Activated CD8-positive, alpha-beta T cell treated with anti-CD3 and anti-CD28 coated beads, Interleukin-2, amount 10 ng/mL, durations not matched to agents 7 days and 5 days (primary cell): ENCODE measurements at regions not wholly inside any gene's neighbourhood (a gene's known extent, or its start where the extent isn't known, plus 50 kb on each side); places are given as distances from the start of the nearest gene placed in this dataset.

Experiments used
- ATAC-seq: fragments of 150-1000 bp; cut with Tn5 transposase; one replicate; pipeline ENCODE4 v1.10.0; 2021; ENCODE audit warnings: moderate library complexity
- CTCF ChIA-PET: fragments of 350-600 bp; sonication (Branson Sonifier 250); formaldehyde crosslinking; loops from one replicate; lab custom pipeline; 2021; ENCODE audit warnings: antibody characterized with exemption; lab: Charles Lee
- POLR2A ChIA-PET: fragments of 350-600 bp; sonication (Branson Sonifier 250); formaldehyde crosslinking; loops from one replicate; lab custom pipeline; 2021; ENCODE audit warnings: antibody characterized with exemption; lab: Charles Lee
- DNase-seq: peaks from one replicate; pipeline ENCODE4 v3.0.0-alpha.2; 2020
- H3K27ac Mint-ChIP-seq: one replicate; pipeline ENCODE4 v1.8.0; 2021; ENCODE audit warnings: mild to moderate bottlenecking, mixed read lengths
- H3K27me3 Mint-ChIP-seq: one replicate; pipeline ENCODE4 v1.8.0; 2021; ENCODE audit warnings: low read depth, mixed read lengths
- H3K36me3 Mint-ChIP-seq: one replicate; pipeline ENCODE4 v1.8.0; 2021; ENCODE audit warnings: low read depth, mixed read lengths
- H3K4me1 Mint-ChIP-seq: one replicate; pipeline ENCODE4 v1.8.0; 2021; ENCODE audit warnings: low read depth, mixed read lengths
- H3K4me3 Mint-ChIP-seq: one replicate; pipeline ENCODE4 v1.8.0; 2021; ENCODE audit warnings: mild to moderate bottlenecking, mixed read lengths
- H3K9me3 Mint-ChIP-seq: one replicate; pipeline ENCODE4 v1.8.0; 2022; ENCODE audit warnings: mixed read lengths; ENCODE audit not compliant: insufficient read depth

DNA sequence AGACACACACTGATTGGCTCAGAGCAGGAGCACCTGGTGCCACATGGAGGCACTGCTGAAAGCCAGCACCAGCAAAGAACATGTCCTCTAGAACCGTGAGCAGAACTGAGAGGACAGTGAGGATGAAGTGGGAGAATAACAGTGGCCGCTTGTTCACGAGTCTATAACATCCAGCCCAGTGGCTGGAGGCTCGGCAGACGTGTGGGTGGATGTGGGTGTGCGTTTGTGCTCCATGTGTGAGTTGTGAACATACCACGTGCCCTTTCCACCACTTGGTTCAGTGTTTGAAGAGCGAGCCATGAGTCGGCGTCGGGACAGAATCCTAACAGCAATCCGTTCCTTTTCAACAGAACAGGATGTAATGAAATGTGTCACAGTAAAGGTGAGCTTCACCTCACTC, 113.0 kb downstream of the SOX1 start:
- ATAC-seq (no peak), DNase-seq (no peak)
- H3K27me3 Mint-ChIP-seq, result no peaks in the 10 kb centered on the region
- POLR2A ChIA-PET, result no interaction called here
- CTCF ChIA-PET, result no interaction called here
- H3K36me3 Mint-ChIP-seq, result no peaks in the 10 kb centered on the region
- H3K27ac Mint-ChIP-seq, result no peak overlapping the region
- H3K9me3 Mint-ChIP-seq, result no peaks in the 10 kb centered on the region
- H3K4me3 Mint-ChIP-seq, result no peak overlapping the region
- H3K4me1 Mint-ChIP-seq, result no peaks in the 10 kb centered on the region

DNA sequence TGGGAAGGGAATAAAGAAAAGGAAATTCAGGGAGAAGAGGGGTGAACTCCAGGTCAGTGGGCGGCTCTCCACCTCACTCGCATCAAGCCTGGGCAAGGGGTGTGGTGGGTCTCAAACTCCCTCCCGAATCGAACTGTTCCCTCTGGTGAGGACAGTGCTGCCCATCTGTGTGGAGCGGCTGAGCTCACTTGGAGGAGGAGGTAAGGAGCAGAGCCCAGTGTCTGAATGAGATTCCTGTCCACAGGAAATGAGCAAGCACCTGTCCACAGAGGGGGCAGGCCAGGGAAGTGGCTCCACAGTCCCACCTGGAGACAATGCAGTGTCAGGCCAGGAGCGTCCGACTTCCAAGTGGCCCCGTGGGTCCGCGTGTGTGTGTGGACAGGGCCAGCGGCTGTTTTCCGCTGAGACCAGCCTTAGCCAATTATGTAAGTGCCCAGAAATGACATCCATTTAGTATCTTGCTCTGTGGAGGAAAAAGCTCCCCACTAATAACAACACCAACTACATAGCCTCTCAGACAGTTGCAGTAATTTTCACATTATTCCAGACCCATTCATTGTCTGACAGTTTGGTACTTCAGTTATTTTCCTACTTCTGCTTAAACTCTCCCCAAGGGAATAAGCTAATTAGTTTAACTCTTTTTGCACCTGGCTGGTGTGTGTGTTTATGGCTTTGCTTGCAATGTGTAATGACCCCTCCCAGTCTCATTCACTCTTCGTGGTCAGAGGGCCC, 114.6 kb downstream of the SOX1 start:
- Mint-ChIP-seq H3K27ac (no peak overlapping the region), H3K4me3 (no peak overlapping the region), H3K27me3 (no peaks in the 10 kb centered on the region), H3K4me1 (no peaks in the 10 kb centered on the region), H3K36me3 (no peaks in the 10 kb centered on the region), H3K9me3 (no peaks in the 10 kb centered on the region)
- CTCF ChIA-PET, result no interaction called here
- POLR2A ChIA-PET, result no interaction called here
- DNase-seq, result no peak
- ATAC-seq, result no peak

DNA sequence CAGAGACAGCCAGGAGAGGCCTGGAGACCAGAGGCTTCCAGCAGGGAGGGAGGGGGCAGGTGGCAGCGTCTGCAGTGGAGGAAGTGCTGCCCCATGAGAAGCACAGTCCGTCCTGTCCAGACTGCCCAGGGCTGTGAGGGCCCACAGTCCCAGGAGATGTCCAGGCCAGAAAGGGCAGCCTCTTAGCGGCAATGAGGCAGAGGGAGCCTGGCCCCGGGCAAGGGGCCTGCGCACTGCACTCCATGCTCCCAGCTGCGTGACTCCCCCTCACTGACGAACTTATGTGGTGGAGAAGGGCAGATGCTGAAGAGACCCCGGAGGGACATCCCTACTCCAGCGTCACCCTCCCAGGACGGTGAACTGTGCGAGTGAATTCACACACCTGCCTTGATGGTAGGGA, 115.3 kb downstream of the SOX1 start:
- Mint-ChIP-seq H3K27ac (no peak overlapping the region), H3K9me3 (no peaks in the 10 kb centered on the region), H3K27me3 (no peaks in the 10 kb centered on the region), H3K4me3 (no peak overlapping the region), H3K4me1 (no peaks in the 10 kb centered on the region), H3K36me3 (no peaks in the 10 kb centered on the region)
- POLR2A ChIA-PET, result no interaction called here
- CTCF ChIA-PET, result no interaction called here
- no peak for ATAC-seq
- no peak for DNase-seq

DNA sequence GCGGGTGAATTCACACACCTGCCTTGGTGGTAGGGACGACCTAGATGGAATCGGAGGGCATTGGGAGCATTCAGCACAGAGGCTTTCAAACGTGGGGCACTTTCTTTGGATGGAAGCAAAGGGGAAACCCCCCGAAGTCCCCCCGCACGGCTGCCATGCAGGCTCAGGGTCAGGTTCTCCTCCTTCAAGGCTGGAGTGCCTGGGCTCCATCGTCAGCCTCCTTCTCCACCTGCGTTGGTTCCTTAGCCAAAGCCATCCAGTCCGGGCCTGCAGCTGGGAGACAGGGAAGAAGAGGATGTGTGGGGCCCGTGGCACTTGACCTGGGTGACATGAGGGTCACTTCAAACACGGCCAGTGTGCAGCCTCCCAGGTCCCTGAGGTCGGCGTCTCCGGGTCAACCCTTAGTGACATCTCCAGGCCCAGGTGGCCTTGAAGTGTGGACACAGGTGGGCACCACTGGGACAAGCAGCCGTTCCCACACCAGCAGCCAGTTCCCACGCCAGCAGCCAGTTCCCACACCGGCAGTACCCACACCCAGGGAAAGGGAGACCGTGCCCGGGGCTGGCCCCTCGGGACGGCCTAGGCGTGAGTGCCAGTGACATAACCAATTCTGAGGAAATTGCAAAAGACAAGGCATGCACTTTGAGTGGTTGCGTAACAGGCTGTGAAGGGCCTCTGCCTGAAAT, 116.0 kb downstream of the SOX1 start:
- ChIA-PET CTCF (no interaction called here), POLR2A (no interaction called here)
- no peaks in the 10 kb centered on the region for H3K36me3 Mint-ChIP-seq
- no peak overlapping the region for H3K27ac Mint-ChIP-seq
- no peaks in the 10 kb centered on the region for H3K4me1 Mint-ChIP-seq
- H3K9me3 Mint-ChIP-seq, result no peaks in the 10 kb centered on the region
- no peaks in the 10 kb centered on the region for H3K27me3 Mint-ChIP-seq
- DNase-seq (no peak), ATAC-seq (no peak)
- no peak overlapping the region for H3K4me3 Mint-ChIP-seq

DNA sequence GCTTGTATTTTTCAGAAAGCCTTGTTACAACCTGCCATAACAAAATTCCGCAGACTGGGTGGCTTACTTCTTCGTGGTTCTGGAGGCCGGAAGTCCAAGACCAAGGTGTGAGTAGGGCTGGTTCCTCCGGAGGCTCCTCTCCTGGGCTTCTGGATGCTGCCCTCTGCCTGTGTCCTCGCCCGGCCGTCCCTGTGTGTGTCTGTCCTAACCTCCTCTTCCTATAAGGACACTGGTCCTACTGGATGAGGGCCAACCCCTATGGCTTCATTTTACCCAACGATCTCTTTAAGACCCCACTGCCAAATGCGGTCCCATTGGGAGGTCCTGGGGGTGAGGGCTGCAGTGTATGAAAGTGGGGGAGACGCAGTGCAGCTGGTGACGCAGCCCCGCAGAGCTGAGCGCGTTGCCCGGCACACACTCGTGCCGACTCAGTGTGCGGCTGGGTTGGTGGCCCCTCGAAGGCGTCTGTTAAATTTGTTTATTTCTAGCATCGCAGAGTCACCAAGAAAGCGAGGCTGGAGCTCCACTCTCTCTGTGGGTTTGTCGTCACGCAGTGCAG, 116.7 kb downstream of the SOX1 start:
- ATAC-seq (no peak), DNase-seq (no peak)
- Mint-ChIP-seq H3K27me3 (no peaks in the 10 kb centered on the region), H3K36me3 (no peaks in the 10 kb centered on the region), H3K27ac (no peak overlapping the region), H3K4me3 (no peak overlapping the region), H3K4me1 (no peaks in the 10 kb centered on the region), H3K9me3 (no peaks in the 10 kb centered on the region)
- ChIA-PET POLR2A (no interaction called here), CTCF (no interaction called here)

DNA sequence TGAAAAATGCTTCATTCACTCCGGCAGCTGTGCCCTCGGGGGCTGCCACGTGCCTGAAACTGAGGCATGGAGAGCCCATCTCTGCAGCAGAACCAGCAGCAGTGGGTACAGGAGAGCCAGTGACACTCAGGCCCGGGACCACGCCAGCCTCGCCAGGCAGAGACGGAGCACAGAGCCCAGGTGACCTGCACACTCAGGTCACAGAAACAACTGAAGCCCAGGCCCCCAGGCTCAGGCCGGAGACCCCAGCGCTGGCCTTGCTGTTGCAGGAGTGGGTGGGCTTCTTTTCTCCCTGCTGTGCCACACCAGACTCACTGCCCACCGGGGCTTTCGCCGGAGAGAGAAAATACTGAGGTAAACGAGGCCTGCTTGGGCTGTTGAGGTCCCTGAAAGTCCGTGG, 117.3 kb downstream of the SOX1 start:
- Mint-ChIP-seq H3K9me3 (no peaks in the 10 kb centered on the region), H3K36me3 (no peaks in the 10 kb centered on the region), H3K4me3 (no peak overlapping the region), H3K4me1 (no peaks in the 10 kb centered on the region), H3K27me3 (no peaks in the 10 kb centered on the region), H3K27ac (no peak overlapping the region)
- DNase-seq, result no peak
- POLR2A ChIA-PET, result no interaction called here
- CTCF ChIA-PET, result no interaction called here
- ATAC-seq, result no peak

DNA sequence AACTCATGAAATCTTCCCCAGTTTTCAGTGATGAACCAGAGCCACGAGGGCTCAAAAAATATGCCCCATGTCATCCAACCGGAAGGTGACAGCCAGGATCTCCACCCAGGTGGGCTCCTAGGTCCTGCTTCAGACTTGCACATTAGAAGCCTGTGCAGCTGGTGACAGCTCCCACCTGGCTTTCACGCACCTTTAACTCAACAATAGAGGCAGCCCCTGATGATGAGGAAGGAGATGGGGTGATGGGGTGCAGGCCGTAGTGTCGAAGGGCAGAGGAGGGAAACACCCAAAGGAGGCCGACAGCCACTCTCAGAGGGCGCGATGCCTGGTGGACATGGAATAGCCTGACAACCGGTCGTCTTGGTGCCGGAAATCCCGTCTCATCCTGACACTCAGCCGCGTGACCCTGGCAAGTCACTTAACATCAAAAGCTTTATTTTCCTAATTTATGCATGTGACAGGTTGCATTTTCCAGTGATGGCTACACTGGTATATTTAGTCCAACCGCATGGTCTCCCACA, 118.0 kb downstream of the SOX1 start:
- Mint-ChIP-seq H3K4me1 (no peaks in the 10 kb centered on the region), H3K27me3 (no peaks in the 10 kb centered on the region), H3K4me3 (no peak overlapping the region), H3K27ac (no peak overlapping the region), H3K36me3 (no peaks in the 10 kb centered on the region), H3K9me3 (no peaks in the 10 kb centered on the region)
- POLR2A ChIA-PET, result no interaction called here
- DNase-seq, result no peak
- no peak for ATAC-seq
- CTCF ChIA-PET, result no interaction called here

DNA sequence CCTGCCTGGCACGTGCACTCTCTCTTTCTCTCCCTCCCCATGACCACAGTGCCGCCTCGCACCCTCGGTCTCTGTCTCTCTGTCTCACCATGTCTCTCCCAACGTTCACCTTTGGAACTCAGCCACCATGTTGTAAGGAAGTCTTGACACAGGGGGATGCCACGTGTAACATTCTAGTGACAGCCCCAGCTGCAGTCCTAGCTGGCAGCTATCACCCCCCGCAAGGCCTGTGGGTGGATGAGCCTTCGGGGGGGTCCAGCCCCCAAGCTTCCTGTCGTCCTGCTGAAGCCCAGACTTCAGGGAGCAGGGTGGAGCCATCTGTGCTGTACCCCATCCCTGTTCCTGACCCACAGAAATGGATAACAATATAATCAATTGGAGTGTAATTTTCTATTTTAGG, 118.5 kb downstream of the SOX1 start:
- DNase-seq, result no peak
- no peaks in the 10 kb centered on the region for H3K9me3 Mint-ChIP-seq
- H3K27me3 Mint-ChIP-seq, result no peaks in the 10 kb centered on the region
- no peaks in the 10 kb centered on the region for H3K4me1 Mint-ChIP-seq
- ChIA-PET POLR2A (no interaction called here), CTCF (no interaction called here)
- H3K36me3 Mint-ChIP-seq, result no peaks in the 10 kb centered on the region
- H3K4me3 Mint-ChIP-seq, result no peak overlapping the region
- no peak for ATAC-seq
- H3K27ac Mint-ChIP-seq, result no peak overlapping the region

DNA sequence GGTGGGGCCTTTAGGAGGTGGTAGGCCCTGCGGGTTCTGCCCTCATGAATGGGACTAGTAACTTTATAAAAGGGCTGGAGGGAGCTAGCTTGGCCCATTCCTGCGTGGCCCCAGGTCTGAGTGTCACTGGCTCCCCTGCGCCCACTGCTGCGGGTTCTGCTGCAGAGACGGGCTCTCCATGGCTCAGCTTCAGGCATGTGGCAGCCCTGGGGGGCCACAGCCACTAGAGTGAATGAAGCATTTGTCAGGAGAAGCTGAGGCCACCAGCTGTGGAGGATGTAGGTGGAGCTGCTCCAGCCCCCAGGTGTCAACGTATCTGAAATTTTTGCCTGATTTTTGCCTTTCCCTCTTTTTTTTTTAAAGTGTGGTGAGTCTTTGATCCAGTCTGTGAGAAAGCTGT, 119.1 kb downstream of the SOX1 start:
- Mint-ChIP-seq H3K36me3 (no peaks in the 10 kb centered on the region), H3K4me1 (no peaks in the 10 kb centered on the region), H3K27me3 (no peaks in the 10 kb centered on the region), H3K27ac (no peak overlapping the region), H3K4me3 (no peak overlapping the region), H3K9me3 (no peaks in the 10 kb centered on the region)
- DNase-seq (no peak), ATAC-seq (no peak)
- CTCF ChIA-PET, result no interaction called here
- POLR2A ChIA-PET, result no interaction called here

DNA sequence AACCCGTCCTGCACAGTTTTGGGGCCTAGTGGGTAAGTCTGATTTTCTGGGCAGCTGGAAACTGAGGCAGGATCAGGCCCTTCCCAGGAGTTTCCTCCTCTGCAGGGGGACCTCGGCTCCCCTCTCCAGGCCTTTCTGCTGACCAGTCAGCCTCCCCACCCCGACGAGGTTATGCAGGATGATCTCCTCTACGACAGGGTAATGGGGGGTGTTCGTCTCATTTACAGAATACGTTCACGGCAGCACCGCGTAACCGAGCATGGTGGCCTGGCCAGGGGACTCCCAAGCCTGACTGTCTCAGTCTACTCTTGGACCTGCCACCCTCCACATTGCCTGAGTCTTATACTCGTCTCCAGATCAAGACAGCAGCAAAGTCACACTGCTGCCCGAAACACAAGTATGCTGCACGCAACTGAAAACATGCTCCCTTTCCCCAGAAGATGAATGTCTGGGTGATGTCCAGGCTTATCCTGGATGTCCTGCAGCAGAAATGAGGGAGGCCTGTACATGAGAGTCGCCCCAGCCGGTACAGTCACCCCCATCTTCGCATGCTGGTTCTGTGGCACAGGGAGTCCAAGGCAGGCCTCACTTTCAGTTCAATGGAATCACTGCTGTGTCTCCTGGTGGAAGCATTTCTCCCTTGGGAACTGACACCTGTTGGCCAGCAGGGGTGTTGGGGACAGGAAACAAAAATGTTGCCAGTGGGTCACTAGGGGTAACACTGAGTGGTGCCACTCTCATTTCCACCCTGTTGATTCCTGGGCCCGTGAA, 120.8 kb downstream of the SOX1 start:
- Mint-ChIP-seq H3K4me3 (no peak overlapping the region), H3K27ac (no peak overlapping the region), H3K4me1 (no peaks in the 10 kb centered on the region), H3K9me3 (peaks cover under 1% of the 10 kb centered on the region), H3K27me3 (no peaks in the 10 kb centered on the region), H3K36me3 (no peaks in the 10 kb centered on the region)
- POLR2A ChIA-PET, result no interaction called here
- CTCF ChIA-PET, result no interaction called here
- DNase-seq (no peak), ATAC-seq (no peak)

DNA sequence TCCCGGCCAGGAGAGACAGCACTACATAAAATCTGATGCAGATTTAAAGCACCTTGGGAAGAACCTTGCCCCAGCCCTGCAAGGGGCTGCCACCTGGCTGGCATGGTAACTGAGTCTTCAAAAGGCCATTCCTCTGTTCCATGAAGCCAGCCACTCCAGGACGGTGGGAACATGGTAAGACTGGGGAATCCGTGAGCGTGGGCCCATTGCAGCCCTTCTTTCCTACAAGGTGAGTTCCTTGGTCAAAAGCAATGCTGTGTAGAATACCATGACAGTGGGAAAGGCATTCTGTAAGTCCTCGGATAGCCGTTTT, 121.3 kb downstream of the SOX1 start:
- CTCF ChIA-PET, result no interaction called here
- H3K9me3 Mint-ChIP-seq, result peaks cover 4% of the 10 kb centered on the region
- H3K4me1 Mint-ChIP-seq, result no peaks in the 10 kb centered on the region
- no peaks in the 10 kb centered on the region for H3K36me3 Mint-ChIP-seq
- DNase-seq (no peak), ATAC-seq (no peak)
- POLR2A ChIA-PET, result no interaction called here
- H3K27ac Mint-ChIP-seq, result no peak overlapping the region
- no peak overlapping the region for H3K4me3 Mint-ChIP-seq
- no peaks in the 10 kb centered on the region for H3K27me3 Mint-ChIP-seq
